CD4-positive, alpha-beta T cell treated with Interleukin-6 for 4 hours (primary cell): ENCODE measurements at regions not wholly inside any gene's neighbourhood (a gene's known extent, or its start where the extent isn't known, plus 50 kb on each side); places are given as distances from the start of the nearest gene placed in this dataset.
"Not testable (repeated sequence)": the region's sequence is repeated elsewhere in the genome, so short reads cannot be mapped to it uniquely, and the experiment has no call there.

Source experiments
- DNase-seq: peaks from one replicate; pipeline ENCODE4 v3.0.0-alpha.2; 2020; ENCODE audit warnings: mixed read lengths

- no peak for DNase-seq
Measured at GRCh38 chr9:27828908-27829307, 255.6 kb upstream of the C9orf72 start.

- no peak for DNase-seq
Measured at GRCh38 chr9:27829621-27830020, 256.3 kb upstream of the C9orf72 start.

- DNase-seq = not testable (repeated sequence)
Measured at GRCh38 chr9:27832108-27832507, 258.8 kb upstream of the C9orf72 start.

GRCh38 chr9:27835286-27835685 lies 262.0 kb upstream of the C9orf72 start:
- no peak for DNase-seq

GRCh38 chr9:27835746-27836145 lies 262.5 kb upstream of the C9orf72 start:
- no peak for DNase-seq

- no peak for DNase-seq
Measured at GRCh38 chr9:27836661-27837401, 263.6 kb upstream of the C9orf72 start.

GRCh38 chr9:27838876-27839275 lies 265.6 kb upstream of the C9orf72 start:
- no peak for DNase-seq

- not testable (repeated sequence) for DNase-seq
Measured at GRCh38 chr9:27839767-27840166, 266.5 kb upstream of the C9orf72 start.

- DNase-seq = no peak
Measured at GRCh38 chr9:27844797-27845196, 271.5 kb upstream of the C9orf72 start.

GRCh38 chr9:27847380-27847779 lies 274.1 kb upstream of the C9orf72 start:
- DNase-seq = no peak

- no peak for DNase-seq
Measured at GRCh38 chr9:27847818-27848217, 274.5 kb upstream of the C9orf72 start.

- DNase-seq = no peak
Measured at GRCh38 chr9:27848315-27848714, 275.0 kb upstream of the C9orf72 start.

- DNase-seq = no peak
Measured at GRCh38 chr9:27851858-27852257, 278.6 kb upstream of the C9orf72 start.

GRCh38 chr9:27853529-27853928 lies 280.2 kb upstream of the C9orf72 start:
- no peak for DNase-seq

- DNase-seq = no peak
Measured at GRCh38 chr9:27856054-27856453, 282.8 kb upstream of the C9orf72 start.

- no peak for DNase-seq
Measured at GRCh38 chr9:27856748-27857147, 283.5 kb upstream of the C9orf72 start.

- DNase-seq = no peak
Measured at GRCh38 chr9:27861887-27862286, 288.6 kb upstream of the C9orf72 start.

- no peak for DNase-seq
Measured at GRCh38 chr9:27864644-27865438, 291.6 kb upstream of the C9orf72 start.

GRCh38 chr9:27866741-27867140 lies 293.5 kb upstream of the C9orf72 start:
- no peak for DNase-seq

GRCh38 chr9:27870404-27870803 lies 297.1 kb upstream of the C9orf72 start:
- no peak for DNase-seq

GRCh38 chr9:27880156-27880555 lies 306.9 kb upstream of the C9orf72 start:
- no peak for DNase-seq

GRCh38 chr9:27880635-27881034 lies 307.4 kb upstream of the C9orf72 start:
- no peak for DNase-seq

- peak; percentile 7 for DNase-seq
Measured at GRCh38 chr9:27888661-27889295, 315.5 kb upstream of the C9orf72 start.

- no peak for DNase-seq
Measured at GRCh38 chr9:27924502-27924901, 351.2 kb upstream of the C9orf72 start.
